Pancreas (tissue), 10 donors: ENCODE measurements at regions not wholly inside any gene's neighbourhood (a gene's known extent, or its start where the extent isn't known, plus 50 kb on each side); places are given as distances from the start of the nearest gene placed in this dataset.

ENCODE experiments used
- ATAC-seq, 4 donors: fragments of 200-7000 bp; cut with Tn5 transposase; one replicate each; pipeline versions ENCODE4 v1.8.0 to v1.9.1; 2020; ENCODE audit warnings: mild to moderate bottlenecking in 4 of 4, moderate library complexity in 4 of 4
- DNase-seq, 6 donors: peaks; one replicate each; pipeline ENCODE4 v3.0.0-alpha.2; 2020
- FAIRE-seq: peaks from 2 replicates; lab custom pipeline; 2012; peaks lifted over from hg19 to GRCh38; lab: Jason Lieb, UNC
- H3K27ac ChIP-seq, 4 donors: fragments of 200-600 bp; sonication (generic); 1 replicate in 3 of 4; 2 replicates in 1 of 4; pipeline versions ENCODE4 v1.5.0 to v1.8.0; 2020
- H3K27me3 ChIP-seq, 4 donors: fragments of 200-600 bp; one replicate each; pipeline ENCODE4 v1.8.0; 2021
- H3K36me3 ChIP-seq, 3 donors: fragments of 200-600 bp; sonication (generic) in 1 of 3; one replicate each; pipeline versions ENCODE4 v1.5.0 to v1.8.0; 2020 to 2021
- H3K4me1 ChIP-seq, 3 donors: fragments of 200-600 bp; one replicate each; pipeline ENCODE4 v1.8.0; 2021
- H3K4me3 ChIP-seq, 4 donors: fragments of 200-600 bp; sonication (generic) in 2 of 4; one replicate each; pipeline versions ENCODE4 v1.5.0 to v1.8.0; 2020 to 2021
- H3K9me3 ChIP-seq, 4 donors: fragments of 200-600 bp; one replicate each; pipeline ENCODE4 v1.8.0; 2021
- WGBS, 2 donors: extraction: QIAGEN DNeasy Blood & Tissue Kit; methylation state at CpG; one replicate each; pipeline ENCODE4 v1.1.7; 2013; 5-methylcytosine and 5-hydroxymethylcytosine counted together
- intact Hi-C, 3 donors: fragments of 100-400 bp; cut with DNase I; formaldehyde crosslinking; loops; one replicate each; pipeline versions ENCODE4 v1.11.1 to v1.14.2; 2022
- TF ChIP-seq, protein P1 (sequence below), 4 donors: fragments of 200-600 bp; sonication (generic) in 3 of 4; IDR thresholded peaks; one replicate each; pipeline versions ENCODE4 v1.5.0 to v1.8.0; 2021; ENCODE audit warnings: antibody characterized with exemption in 4 of 4
- donor health status: healthy with polysubstance abuse.
- donor health status: DM: no; HTN: no; CAD: no; lungs with moderate emphysema.
- donor health status: DM: no; HTN: no; CAD: no.
- donor health status: control.
- donor health status: control.
- donor health status: Bipolar disorder and iron deficiency.
- donor health status: DM: yes; HTN: yes; CAD: no.
- donor health status: DM: no; HTN: no; CAD: no.
- donor health status: DM: no; HTN: no; CAD: no.
- donor health status: DM: yes; HTN: yes; CAD: no.

- intact Hi-C loops: no loop called here
- no peak for FAIRE-seq
- Histone ChIP-seq H3K4me1 (no peaks in the 10 kb centered on the region), H3K4me3 (no peak overlapping the region), H3K36me3 (no peaks in the 10 kb centered on the region), H3K27ac (no peak overlapping the region), H3K27me3 (no peaks in the 10 kb centered on the region), H3K9me3 (no peaks in the 10 kb centered on the region)
- DNase-seq: no peak
- TF ChIP-seq, protein P1, sequence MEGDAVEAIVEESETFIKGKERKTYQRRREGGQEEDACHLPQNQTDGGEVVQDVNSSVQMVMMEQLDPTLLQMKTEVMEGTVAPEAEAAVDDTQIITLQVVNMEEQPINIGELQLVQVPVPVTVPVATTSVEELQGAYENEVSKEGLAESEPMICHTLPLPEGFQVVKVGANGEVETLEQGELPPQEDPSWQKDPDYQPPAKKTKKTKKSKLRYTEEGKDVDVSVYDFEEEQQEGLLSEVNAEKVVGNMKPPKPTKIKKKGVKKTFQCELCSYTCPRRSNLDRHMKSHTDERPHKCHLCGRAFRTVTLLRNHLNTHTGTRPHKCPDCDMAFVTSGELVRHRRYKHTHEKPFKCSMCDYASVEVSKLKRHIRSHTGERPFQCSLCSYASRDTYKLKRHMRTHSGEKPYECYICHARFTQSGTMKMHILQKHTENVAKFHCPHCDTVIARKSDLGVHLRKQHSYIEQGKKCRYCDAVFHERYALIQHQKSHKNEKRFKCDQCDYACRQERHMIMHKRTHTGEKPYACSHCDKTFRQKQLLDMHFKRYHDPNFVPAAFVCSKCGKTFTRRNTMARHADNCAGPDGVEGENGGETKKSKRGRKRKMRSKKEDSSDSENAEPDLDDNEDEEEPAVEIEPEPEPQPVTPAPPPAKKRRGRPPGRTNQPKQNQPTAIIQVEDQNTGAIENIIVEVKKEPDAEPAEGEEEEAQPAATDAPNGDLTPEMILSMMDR (IDR thresholded peaks at IDR 0.05): no peak
- 52 to 76% methylated on average over 1 of the region's 1 CpG for WGBS, 2 donors
- ATAC-seq: no peak
These were observed 297.5 kb downstream of the ADAM29 start for GRCh38 chr4:175215657-175216056.

GRCh38 chr4:175229154-175229553, 311.0 kb downstream of the ADAM29 start:
- Histone ChIP-seq H3K9me3 (no peaks in the 10 kb centered on the region), H3K27me3 (no peaks in the 10 kb centered on the region), H3K4me3 (no peak overlapping the region), H3K36me3 (no peaks in the 10 kb centered on the region), H3K4me1 (no peaks in the 10 kb centered on the region), H3K27ac (no peak overlapping the region)
- TF ChIP-seq, protein P1 (IDR thresholded peaks at IDR 0.05): no peak
- FAIRE-seq (no peak), ATAC-seq (no peak), DNase-seq (no peak)
- intact Hi-C loops: no loop called here
- 39 to 50% methylated on average over 1 of the region's 1 CpG for WGBS, 2 donors

DNA sequence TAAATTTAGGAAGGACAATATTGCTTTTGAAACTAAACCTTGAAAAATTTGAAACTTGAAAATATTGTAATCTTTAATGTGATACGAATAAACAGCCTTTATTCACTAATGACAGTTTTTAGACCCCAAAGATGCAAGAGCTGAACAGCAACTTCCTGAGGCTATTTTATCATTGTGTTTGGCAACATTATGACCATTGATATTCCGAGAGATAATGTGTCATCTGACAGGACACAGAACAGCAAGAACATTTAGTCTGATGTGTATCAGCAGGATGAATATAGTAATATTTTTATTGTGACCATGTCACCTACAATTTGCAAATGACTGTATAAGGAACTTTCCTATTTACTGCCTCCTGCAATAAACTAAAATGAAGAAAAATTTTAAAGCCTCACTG, 316.0 kb downstream of the ADAM29 start:
- FAIRE-seq: no peak

DNA sequence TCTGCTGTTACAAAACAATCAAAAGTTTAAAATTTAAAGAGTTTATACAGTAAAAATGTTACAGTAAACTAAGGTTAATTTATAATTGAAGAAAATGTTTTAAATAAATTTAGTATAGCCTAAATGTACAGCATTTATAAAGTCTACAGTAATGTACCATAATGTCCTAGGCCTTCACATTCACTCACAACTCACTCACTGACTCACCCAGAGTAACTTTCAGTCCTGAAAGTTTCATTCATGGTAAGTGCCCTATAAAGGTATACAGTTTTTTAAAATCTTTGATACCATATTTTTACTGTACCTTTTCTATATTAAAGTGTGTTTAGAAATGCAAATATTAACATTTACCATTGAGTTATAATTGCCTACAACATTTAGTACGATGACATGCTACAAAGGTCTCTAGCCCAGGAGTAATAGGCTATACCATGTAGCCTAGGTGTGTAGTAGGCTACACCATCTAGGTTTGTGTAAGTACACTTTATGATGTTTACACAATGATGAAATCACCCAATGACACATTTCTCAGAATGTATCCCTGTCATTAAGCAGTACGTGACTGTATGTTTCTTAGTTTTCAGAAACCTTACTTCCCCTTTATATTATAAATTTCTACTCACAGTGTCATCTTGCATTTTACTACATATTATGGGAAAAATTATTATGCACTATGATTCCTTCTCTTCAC, 320.8 kb downstream of the ADAM29 start:
- H3K36me3 ChIP-seq: no peaks in the 10 kb centered on the region
- TF ChIP-seq, protein P1 (IDR thresholded peaks at IDR 0.05): no peak
- no peak for ATAC-seq
- no peak overlapping the region for H3K27ac ChIP-seq
- intact Hi-C loops: no loop called here
- H3K27me3 ChIP-seq: no peaks in the 10 kb centered on the region
- no peaks in the 10 kb centered on the region for H3K9me3 ChIP-seq
- FAIRE-seq: no peak
- WGBS, 2 donors: 67 to 70% methylated on average over 2 of the region's 2 CpGs
- H3K4me1 ChIP-seq: no peaks in the 10 kb centered on the region
- H3K4me3 ChIP-seq: no peak overlapping the region
- no peak for DNase-seq

More for the DNA sequence above, 316.0 kb downstream of the ADAM29 start:
- no peaks in the 10 kb centered on the region for H3K4me1 ChIP-seq
- no peak overlapping the region for H3K4me3 ChIP-seq
- no peak overlapping the region for H3K27ac ChIP-seq
- no peak for ATAC-seq
- no peaks in the 10 kb centered on the region for H3K9me3 ChIP-seq
- WGBS, 2 donors: 47 to 58% methylated on average over 2 of the region's 2 CpGs
- no peak for DNase-seq
- intact Hi-C loops: no loop called here
- H3K36me3 ChIP-seq: no peaks in the 10 kb centered on the region
- TF ChIP-seq, protein P1 (IDR thresholded peaks at IDR 0.05): no peak
- H3K27me3 ChIP-seq: no peaks in the 10 kb centered on the region

- H3K27ac ChIP-seq: no peak overlapping the region
- no peaks in the 10 kb centered on the region for H3K36me3 ChIP-seq
- intact Hi-C loops: no loop called here
- H3K27me3 ChIP-seq: no peaks in the 10 kb centered on the region
- DNase-seq: no peak
- ATAC-seq: no peak
- no peak overlapping the region for H3K4me3 ChIP-seq
- WGBS, 2 donors: 39 to 64% methylated on average over 3 of the region's 3 CpGs
- H3K4me1 ChIP-seq: no peaks in the 10 kb centered on the region
- TF ChIP-seq, protein P1 (IDR thresholded peaks at IDR 0.05): no peak
- FAIRE-seq: no peak
- H3K9me3 ChIP-seq: no peaks in the 10 kb centered on the region
These were observed 328.8 kb downstream of the ADAM29 start for GRCh38 chr4:175246941-175247340.
